GM21367 (cell line): ENCODE measurements at regions not wholly inside any gene's neighbourhood (a gene's known extent, or its start where the extent isn't known, plus 50 kb on each side); places are given as distances from the start of the nearest gene placed in this dataset.

Experiments
- ATAC-seq: cut with Tn5 transposase; IDR thresholded peaks from one replicate; pipeline ENCODE4 v1.9.1; 2021; ENCODE audit not compliant: unreplicated experiment

GRCh38 chr22:47923011-47923427 lies 1160.6 kb downstream of the TBC1D22A start:
- no peak for ATAC-seq

- ATAC-seq, result no peak
Observed at GRCh38 chr22:47921906-47922305, 1159.5 kb downstream of the TBC1D22A start.

- ATAC-seq, result no peak
Observed at GRCh38 chr22:47920380-47920959, 1158.0 kb downstream of the TBC1D22A start.

- ATAC-seq, result no peak
Observed at GRCh38 chr22:47919893-47920292, 1157.4 kb downstream of the TBC1D22A start.

- ATAC-seq, result no peak
Observed at GRCh38 chr22:47919001-47919441, 1156.6 kb downstream of the TBC1D22A start.

GRCh38 chr22:47918276-47918921 lies 1155.9 kb downstream of the TBC1D22A start:
- ATAC-seq, result no peak

GRCh38 chr22:47914481-47915097 lies 1152.1 kb downstream of the TBC1D22A start:
- no peak for ATAC-seq

GRCh38 chr22:47902646-47903180 lies 1140.3 kb downstream of the TBC1D22A start:
- ATAC-seq, result no peak

- no peak for ATAC-seq
Observed at GRCh38 chr22:47901911-47902310, 1139.5 kb downstream of the TBC1D22A start.

GRCh38 chr22:47899894-47900293 lies 1137.4 kb downstream of the TBC1D22A start:
- no peak for ATAC-seq

- ATAC-seq, result no peak
Observed at GRCh38 chr22:47898946-47899345, 1136.5 kb downstream of the TBC1D22A start.

- no peak for ATAC-seq
Observed at GRCh38 chr22:47891609-47892008, 1129.2 kb downstream of the TBC1D22A start.

- ATAC-seq, result no peak
Observed at GRCh38 chr22:47888817-47889216, 1126.4 kb downstream of the TBC1D22A start.

- no peak for ATAC-seq
Observed at GRCh38 chr22:47884775-47885174, 1122.3 kb downstream of the TBC1D22A start.

- ATAC-seq, result no peak
Observed at GRCh38 chr22:47884200-47884599, 1121.8 kb downstream of the TBC1D22A start.

- ATAC-seq, result no peak
Observed at GRCh38 chr22:47883757-47884156, 1121.3 kb downstream of the TBC1D22A start.

GRCh38 chr22:47879346-47879745 lies 1116.9 kb downstream of the TBC1D22A start:
- no peak for ATAC-seq

GRCh38 chr22:47878460-47878859 lies 1116.0 kb downstream of the TBC1D22A start:
- no peak for ATAC-seq

- ATAC-seq, result no peak
Observed at GRCh38 chr22:47872761-47873535, 1110.5 kb downstream of the TBC1D22A start.

GRCh38 chr22:47865626-47866025 lies 1103.2 kb downstream of the TBC1D22A start:
- ATAC-seq, result no peak

- ATAC-seq, result no peak
Observed at GRCh38 chr22:47862394-47862793, 1099.9 kb downstream of the TBC1D22A start.
